ENCODE measurements at regions not wholly inside any gene's neighbourhood (a gene's known extent, or its start where the extent isn't known, plus 50 kb on each side); places are given as distances from the start of the nearest gene placed in this dataset.

DNA sequence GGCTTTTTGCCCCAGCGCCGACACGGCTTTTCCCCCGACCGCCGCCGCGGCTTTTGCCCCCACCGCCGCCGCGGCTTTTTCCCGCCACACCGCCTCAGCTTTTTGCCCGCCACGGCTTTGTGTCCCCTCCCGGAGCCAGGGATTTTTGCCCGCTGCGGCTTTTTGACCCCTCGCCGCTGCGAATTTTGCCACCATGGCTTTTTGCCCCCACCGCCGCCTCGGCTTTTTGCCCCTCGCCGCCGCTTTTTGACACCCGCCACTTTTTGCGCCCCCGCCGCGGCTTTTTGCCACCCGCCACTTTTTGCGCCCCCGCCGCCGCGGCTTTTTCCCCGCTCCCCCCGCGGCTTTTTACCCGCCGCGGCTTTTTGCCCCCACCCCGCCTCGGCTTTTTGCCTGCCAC, 1342.5 kb downstream of the TP53TG3F start:
- H3K9me1 ChIP-seq (replicated peaks; ENCODE audit: control insufficient read depth, extremely low read depth, insufficient read depth, low read length) = no peaks in the 10 kb centered on the region
- H3K4me3 ChIP-seq (replicated peaks in 1 of 3; ENCODE audit: insufficient read depth in 1 of 3, low read depth in 1 of 3, low read length in 3 of 3) = no peak overlapping the region
- no peaks in the 10 kb centered on the region for H3K79me2 ChIP-seq (ENCODE audit: control insufficient read depth, insufficient read depth, low read length)
- no peak overlapping the region for H3K4me2 ChIP-seq (ENCODE audit: insufficient read depth, low read length)
- H3K9ac ChIP-seq (replicated peaks; ENCODE audit: extremely low read depth, insufficient read depth, low read length) = no peak overlapping the region
- no peaks in the 10 kb centered on the region for H3K36me3 ChIP-seq (ENCODE audit: control insufficient read depth in 2 of 2, extremely low read depth in 1 of 2, insufficient read depth in 2 of 2, low read length in 2 of 2)
- H3K27me3 ChIP-seq (ENCODE audit: control insufficient read depth in 2 of 2, insufficient read depth in 2 of 2, low read length in 2 of 2) = no peaks in the 10 kb centered on the region
- H3K27ac ChIP-seq (ENCODE audit: insufficient read depth, low read depth, low read length) = no peak overlapping the region
- FAIRE-seq (no peak), DNase-seq (ENCODE audit: low read depth, low spot score) (no peak)
- no peaks in the 10 kb centered on the region for H3K9me3 ChIP-seq (replicated peaks; ENCODE audit: control insufficient read depth, insufficient read depth, low read length)
- no peaks in the 10 kb centered on the region for H4K20me1 ChIP-seq (replicated peaks; ENCODE audit: control insufficient read depth, extremely low read depth, insufficient read depth, low read length)
- dilution Hi-C loops (cut with MboI; ENCODE audit: extremely low pct_ligation_motif_present, low sequenced_read_pairs) (no loop called here), intact Hi-C loops (cut with micrococcal nuclease) (no loop called here)
- H2AFZ ChIP-seq (ENCODE audit: low read depth, low read length) = no peak overlapping the region
- ChIA-PET CTCF (no interaction called here), POLR2A (no interaction called here)
- no peaks in the 10 kb centered on the region for H3K4me1 ChIP-seq (ENCODE audit: control insufficient read depth, extremely low read depth, insufficient read depth, low read length)
- BruUV-seq (replicated peaks) = no TSS peak
- TF ChIP-seq, protein P1, sequence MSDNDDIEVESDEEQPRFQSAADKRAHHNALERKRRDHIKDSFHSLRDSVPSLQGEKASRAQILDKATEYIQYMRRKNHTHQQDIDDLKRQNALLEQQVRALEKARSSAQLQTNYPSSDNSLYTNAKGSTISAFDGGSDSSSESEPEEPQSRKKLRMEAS (IDR thresholded peaks at IDR 0.05; ENCODE audit: insufficient read depth, insufficient read length) = no peak
- TF ChIP-seq FOS (IDR thresholded peaks at IDR 0.05; ENCODE audit: borderline replicate concordance, insufficient read depth, low read length) (no peak), EZH2 (IDR thresholded peaks at IDR 0.05; ENCODE audit: borderline replicate concordance, low read depth, low read length, severe bottlenecking) (no peak), GATA2 (IDR thresholded peaks at IDR 0.05; ENCODE audit: insufficient read depth, insufficient read length, low read depth, low read length) (no peak), POLR2A (IDR thresholded peaks at IDR 0.05; ENCODE audit: low read depth, low read length) (no peak), JUN (IDR thresholded peaks at IDR 0.05; ENCODE audit: borderline replicate concordance, insufficient read depth, insufficient read length, low read depth) (no peak), MYC (IDR thresholded peaks at IDR 0.05; ENCODE audit: low read depth, low read length) (no peak), POLR2AphosphoS5 (IDR thresholded peaks at IDR 0.05; ENCODE audit: insufficient read depth, low read depth, low read length) (no peak)
- TF ChIP-seq, protein P2, sequence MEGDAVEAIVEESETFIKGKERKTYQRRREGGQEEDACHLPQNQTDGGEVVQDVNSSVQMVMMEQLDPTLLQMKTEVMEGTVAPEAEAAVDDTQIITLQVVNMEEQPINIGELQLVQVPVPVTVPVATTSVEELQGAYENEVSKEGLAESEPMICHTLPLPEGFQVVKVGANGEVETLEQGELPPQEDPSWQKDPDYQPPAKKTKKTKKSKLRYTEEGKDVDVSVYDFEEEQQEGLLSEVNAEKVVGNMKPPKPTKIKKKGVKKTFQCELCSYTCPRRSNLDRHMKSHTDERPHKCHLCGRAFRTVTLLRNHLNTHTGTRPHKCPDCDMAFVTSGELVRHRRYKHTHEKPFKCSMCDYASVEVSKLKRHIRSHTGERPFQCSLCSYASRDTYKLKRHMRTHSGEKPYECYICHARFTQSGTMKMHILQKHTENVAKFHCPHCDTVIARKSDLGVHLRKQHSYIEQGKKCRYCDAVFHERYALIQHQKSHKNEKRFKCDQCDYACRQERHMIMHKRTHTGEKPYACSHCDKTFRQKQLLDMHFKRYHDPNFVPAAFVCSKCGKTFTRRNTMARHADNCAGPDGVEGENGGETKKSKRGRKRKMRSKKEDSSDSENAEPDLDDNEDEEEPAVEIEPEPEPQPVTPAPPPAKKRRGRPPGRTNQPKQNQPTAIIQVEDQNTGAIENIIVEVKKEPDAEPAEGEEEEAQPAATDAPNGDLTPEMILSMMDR (IDR thresholded peaks at IDR 0.05; ENCODE audit: extremely low read depth in 1 of 2, insufficient read depth in 1 of 2, low read depth in 1 of 2, low read length in 2 of 2) = no peak

All from endothelial cell of umbilical vein (primary cell).